ENCODE measurements at regions not wholly inside any gene's neighbourhood (a gene's known extent, or its start where the extent isn't known, plus 50 kb on each side); places are given as distances from the start of the nearest gene placed in this dataset.

DNA sequence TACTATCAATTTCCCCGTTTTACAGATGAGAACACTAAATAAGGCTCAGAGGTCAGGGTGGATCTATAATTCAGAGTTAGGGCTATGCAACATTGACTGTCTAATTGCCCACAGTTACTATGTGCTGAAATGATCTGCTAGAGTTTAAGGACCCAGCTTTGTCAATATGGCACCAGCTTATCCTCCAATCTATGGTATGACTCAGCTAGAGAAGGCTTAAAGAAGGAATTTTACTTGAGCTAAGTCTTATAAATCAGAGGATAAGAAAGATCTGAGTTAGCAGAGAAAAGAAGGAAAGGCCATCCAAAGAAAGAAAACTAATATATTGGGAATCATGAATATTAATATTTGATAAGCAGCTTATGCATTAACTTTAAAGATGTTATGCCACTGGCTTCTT, 78.1 kb downstream of the ASB9 start:
- no peak for DNase-seq (ENCODE audit: low spot score)

GRCh38 chrX:15188039-15188438, 81.8 kb downstream of the ASB9 start:
- no peak for DNase-seq (ENCODE audit: low spot score)

DNA sequence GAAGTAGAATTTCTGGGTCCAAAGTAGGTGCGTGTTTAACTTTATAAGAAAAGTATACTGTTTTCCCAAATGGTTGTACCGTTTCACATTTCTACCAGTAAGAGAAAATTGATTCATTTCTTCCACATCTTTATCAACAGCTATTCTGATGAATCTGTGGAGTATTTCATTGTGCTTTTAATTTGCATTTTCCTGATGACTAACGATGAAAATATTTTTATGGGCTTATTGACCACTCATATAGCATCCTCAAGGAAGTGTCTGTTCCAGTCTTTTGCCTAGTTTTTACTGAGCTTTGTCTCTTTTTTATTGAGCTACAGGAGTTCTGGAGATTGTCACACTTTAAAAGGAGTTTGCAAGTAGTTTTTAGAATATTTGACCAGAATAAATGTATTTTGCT, 92.6 kb downstream of the ASB9 start:
- no peak for DNase-seq (ENCODE audit: low spot score)

DNA sequence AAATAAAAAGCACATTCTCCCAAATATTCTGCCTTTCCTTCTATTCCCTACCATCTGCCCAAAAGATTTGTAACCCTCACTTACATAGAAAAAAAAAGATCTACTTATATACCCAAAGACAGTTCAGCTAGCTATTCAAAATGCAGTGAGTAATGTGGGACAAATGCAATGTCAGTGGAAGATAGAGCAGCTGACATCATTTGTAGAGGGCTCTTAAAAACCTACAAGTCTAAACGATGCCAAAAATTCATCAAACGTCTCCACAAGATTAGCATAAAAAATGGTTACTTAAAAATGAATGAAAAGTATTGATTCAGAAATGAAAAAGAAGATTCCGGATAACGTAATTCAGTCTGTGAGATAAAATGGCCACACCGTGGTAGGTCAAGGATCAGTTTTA, 96.5 kb downstream of the ASB9 start:
- no peak for DNase-seq (ENCODE audit: low spot score)

DNA sequence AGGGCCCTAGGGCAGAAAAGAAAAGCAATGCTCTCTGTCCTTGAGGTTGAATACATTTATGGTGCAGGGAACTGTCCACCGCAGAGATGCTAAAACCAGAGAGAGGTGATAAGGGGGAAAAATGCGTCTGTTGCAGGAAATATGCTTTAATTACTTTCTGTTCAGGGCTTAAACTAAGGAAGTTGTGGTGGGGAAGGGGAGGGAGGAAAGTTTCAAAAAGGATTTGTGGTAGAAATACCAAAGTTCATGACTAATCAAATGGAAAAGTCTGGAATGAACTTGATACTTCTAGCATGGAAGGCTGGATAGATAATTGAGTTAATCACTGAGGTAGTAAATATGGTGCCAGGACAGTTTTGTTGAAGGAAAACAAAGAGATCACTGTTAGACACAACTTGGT, 99.0 kb downstream of the ASB9 start:
- no peak for DNase-seq (ENCODE audit: low spot score)

GRCh38 chrX:15167826-15168225, 102.1 kb downstream of the ASB9 start:
- no peak for DNase-seq (ENCODE audit: low spot score)

DNA sequence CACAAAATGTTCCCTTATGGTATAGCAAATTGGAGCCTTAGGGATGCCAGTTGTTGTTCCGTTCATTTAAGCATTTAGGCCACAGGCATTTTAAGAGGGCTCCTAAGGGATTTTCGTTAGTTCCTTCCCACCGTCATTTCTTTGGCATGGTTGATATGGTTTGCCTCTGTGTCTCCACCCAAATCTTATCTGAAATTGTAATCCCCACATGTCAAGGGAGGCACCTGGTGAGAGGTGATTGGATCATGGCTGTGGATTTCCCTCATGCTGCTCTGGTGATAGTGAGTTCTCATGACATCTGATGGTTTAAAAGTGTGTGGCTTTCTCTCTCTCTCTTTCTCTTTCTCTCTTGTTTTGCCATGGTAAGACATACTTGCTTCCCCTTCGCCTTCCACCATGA, 104.1 kb downstream of the ASB9 start:
- no peak for DNase-seq (ENCODE audit: low spot score)

GRCh38 chrX:15163131-15163530, 106.8 kb downstream of the ASB9 start:
- DNase-seq (ENCODE audit: low spot score): no peak

DNA sequence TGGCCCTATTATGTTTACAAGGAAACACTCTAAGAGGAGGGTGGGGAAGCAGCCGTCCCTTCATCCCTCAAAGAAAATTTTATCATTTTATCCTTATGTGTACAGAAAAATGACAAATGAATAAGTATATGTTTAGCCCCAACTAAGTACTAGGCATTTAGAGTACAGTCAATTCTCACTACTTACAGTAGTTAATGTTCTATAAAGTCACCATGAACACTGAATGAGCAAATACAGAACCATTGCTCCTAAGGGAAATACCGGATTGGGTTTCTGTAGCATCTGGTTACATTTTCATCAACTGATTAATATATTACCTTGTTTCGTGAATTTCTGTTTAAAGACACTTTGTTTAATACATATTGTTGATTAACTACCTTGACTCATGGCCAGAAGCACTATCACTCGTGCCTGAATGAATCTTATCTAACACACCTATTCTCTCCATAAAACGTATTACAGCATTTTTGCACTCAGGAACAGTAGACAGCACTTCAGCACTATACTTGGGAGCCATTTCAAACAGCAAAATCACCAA, 109.3 kb downstream of the ASB9 start:
- no peak for DNase-seq (ENCODE audit: low spot score)

GRCh38 chrX:15158736-15159406, 111.0 kb downstream of the ASB9 start:
- peak; percentile 59 for DNase-seq (ENCODE audit: low spot score)

- no peak for DNase-seq (ENCODE audit: low spot score)
Observed at GRCh38 chrX:15158350-15158735, 111.5 kb downstream of the ASB9 start.

DNA sequence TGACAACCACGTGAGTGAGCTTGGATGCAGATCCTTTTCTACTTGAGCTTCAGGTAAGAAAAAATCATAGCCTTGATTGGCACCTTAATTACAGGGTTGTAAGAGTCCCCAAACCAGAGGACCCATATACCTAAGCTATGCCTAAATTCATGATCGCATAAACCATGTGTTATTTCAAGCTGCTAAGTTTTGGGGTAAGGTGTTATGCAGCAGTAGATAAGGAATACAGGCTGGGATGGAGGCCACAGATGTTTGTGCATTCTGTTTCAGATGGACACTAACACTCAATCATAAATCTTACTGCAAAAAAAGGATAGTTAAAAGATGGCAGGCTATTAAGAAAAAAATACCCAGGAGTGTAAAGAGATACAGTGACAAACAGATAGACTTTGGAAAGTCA, 112.3 kb downstream of the ASB9 start:
- no peak for DNase-seq (ENCODE audit: low spot score)

DNA sequence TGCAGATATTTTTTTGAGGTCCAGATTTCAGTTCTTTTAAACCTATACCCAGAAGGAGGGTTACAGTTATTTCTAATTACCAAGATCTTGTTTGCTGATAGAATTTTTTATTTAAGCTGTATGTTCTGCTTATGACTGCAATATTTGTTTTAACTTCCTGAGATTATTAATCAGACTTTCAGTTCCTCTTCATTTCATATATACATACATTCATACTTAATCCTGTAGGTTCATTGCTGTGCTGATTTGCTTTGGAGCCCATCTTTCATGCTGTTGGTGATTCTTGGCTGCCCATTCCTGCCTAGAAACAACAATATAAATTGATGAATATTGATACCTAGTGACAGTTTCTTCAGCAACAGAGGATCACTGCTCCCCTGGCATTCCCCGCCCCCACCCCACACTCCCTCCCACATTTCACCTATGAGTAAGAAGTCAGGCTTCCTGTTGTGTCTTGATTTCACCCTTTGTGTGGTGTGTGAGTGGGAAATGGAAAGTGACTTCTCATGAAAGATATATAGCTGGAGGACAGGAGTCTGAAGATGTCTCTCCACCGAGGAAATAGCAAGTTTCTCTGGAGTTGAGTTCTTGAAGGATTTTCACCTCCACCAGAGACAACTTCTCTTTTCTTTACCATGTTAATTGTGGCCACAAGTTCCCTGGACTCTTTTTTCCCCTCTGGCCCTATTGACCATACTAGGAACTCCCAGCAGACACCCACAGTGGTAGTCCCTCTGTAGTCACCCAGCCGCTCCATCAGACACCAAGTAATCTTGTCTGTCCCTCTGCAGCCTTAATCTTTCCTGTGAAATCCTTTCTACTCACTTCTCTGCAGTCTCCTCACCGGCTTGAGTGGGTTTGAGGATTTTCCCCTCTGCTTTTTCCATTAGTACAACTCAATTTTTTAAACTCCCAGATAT, 118.4 kb downstream of the ASB9 start:
- DNase-seq (ENCODE audit: low spot score): peak; percentile 37

GRCh38 chrX:15150586-15150985, 119.3 kb downstream of the ASB9 start:
- DNase-seq (ENCODE audit: low spot score): no peak

DNA sequence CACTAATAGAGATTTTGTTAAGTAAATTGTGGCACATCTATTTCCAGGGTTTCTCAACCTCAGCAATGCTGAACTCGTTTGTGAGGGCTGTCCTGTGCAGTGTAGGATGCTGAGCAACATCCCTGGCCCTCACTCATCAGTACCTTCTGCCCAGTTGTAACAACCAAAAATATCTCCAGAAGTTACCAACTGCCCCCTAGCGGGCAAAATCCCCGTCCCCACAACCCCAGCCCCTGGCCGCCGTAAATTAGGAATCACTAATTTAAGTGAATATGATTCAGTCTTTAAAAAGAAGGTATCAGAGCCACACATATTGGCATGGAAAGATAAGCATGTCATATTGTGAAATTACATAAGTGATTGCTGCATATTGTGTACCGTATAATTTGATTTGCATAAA, 123.4 kb downstream of the ASB9 start:
- DNase-seq (ENCODE audit: low spot score): peak; percentile 6

DNA sequence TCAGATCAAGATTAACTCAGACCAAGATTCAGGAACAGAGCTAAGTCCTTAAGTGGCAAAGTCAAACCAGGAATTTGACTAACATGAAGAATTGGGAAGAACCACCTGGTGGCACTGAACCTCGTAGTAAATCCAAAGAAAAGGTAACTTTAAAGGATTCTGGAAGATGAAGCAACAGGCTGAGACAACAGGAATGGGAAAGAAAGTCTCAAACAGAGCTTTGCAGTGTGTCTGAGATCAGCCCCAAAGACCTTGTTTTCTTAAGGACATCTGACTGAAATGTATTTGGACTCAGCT, 126.1 kb downstream of the ASB9 start:
- no peak for DNase-seq (ENCODE audit: low spot score)

DNA sequence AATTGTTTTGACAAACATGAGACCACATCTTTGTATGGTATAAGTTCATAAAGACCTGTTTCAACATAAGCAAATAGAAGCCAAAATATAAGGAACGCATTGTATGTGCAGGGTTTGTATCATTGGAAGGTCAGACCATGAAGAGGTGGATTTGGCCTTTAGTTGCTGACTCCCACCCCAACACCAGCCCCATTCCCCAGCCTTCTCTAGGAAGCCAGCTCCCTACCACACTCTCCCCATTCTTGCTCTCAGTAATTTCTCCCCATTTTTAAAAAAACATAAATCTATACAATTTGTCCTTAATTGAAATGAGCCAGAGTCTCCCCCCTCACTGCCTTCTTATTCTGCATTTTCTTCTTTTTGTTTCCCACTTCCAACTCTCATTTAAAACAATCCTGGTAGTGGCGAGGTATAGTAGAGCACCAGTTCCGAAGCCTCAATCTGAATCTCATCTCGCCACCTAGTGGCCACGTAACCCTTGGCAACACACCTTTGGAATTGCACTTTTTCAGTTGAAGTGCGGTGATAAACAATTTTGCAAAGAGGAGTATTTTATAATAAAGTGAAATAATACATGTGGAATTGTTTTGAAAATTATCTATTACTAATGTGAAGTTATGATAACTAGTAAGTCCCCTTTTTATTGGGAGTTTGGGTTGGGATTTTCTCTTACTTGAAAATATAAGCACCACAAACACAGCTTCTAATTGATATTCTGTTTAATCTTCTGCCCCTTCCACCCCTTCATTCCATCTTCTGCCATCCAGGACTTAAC, 126.6 kb downstream of the ASB9 start:
- peak; percentile 48 for DNase-seq (ENCODE audit: low spot score)

DNA sequence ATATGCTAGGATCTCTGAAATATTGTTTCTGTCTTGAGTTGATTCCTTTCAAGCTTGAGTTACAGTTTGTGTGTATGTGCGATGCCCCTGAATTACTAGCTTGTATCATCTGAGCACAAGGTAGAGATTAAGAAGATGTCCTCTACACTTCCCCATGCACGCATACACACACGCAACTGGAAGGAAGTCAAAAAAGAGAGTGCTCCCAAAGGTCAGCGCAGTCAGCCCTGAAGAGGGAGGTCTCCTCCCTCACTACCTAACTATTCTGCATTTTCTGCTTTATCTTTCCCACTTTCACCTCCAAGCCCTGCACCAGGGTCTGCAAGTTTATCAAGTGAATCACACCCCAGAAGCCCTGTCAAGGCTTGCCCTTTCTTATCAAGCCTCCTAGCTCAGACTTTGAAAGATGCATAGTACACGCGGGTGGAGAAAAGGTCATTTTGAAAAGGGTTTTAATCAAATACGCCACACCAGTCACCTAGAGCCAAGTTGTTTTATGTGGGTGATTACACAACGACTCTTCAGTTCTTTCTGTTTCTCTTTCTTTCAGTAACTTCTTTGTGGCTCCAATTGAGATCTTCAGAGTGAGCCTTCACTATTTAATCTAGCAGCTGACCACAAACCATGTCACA, 127.7 kb downstream of the ASB9 start:
- peak; percentile 3 for DNase-seq (ENCODE audit: low spot score)

GRCh38 chrX:15136795-15137194, 133.1 kb downstream of the ASB9 start:
- DNase-seq (ENCODE audit: low spot score): no peak

- DNase-seq (ENCODE audit: low spot score): no peak
Observed at GRCh38 chrX:15129412-15129811, 140.5 kb downstream of the ASB9 start.

- no peak for DNase-seq (ENCODE audit: low spot score)
Observed at GRCh38 chrX:15128861-15129260, 141.0 kb downstream of the ASB9 start.

- DNase-seq (ENCODE audit: low spot score): no peak
Observed at GRCh38 chrX:15127010-15127409, 142.9 kb downstream of the ASB9 start.

Data from CD4-positive, alpha-beta T cell treated with Interleukin-15 for 4 hours (primary cell).